Caco-2 (cell line): ENCODE measurements at regions not wholly inside any gene's neighbourhood (a gene's known extent, or its start where the extent isn't known, plus 50 kb on each side); places are given as distances from the start of the nearest gene placed in this dataset.

Source experiments
- BruUV-seq: library from RNA; stranded (reverse); fragments of 400-500 nt; replicated peaks from 2 replicates; lab custom pipeline; 2021; lab: Mats Ljungman, UMichigan
- CTCF ChIA-PET: fragments of 300-600 bp; sonication (Branson Sonifier 250); formaldehyde crosslinking; loops from one replicate; lab custom pipeline; 2022; ENCODE audit warnings: antibody characterized with exemption; lab: Charles Lee
- POLR2A ChIA-PET: fragments of 300-600 bp; sonication (Branson Sonifier 250); formaldehyde crosslinking; loops from one replicate; lab custom pipeline; 2022; ENCODE audit warnings: antibody characterized with exemption; lab: Charles Lee
- DNase-seq, 2 experiments: peaks; one replicate each; pipeline versions ENCODE4 v3.0.0 to v3.0.0-alpha.2; 2020 to 2022
- H3K27me3 ChIP-seq: replicated peaks from 2 replicates; pipeline ENCODE4 v1.6.0; 2011; ENCODE audit warnings: low read length; ENCODE audit not compliant: control insufficient read depth, insufficient read depth
- H3K36me3 ChIP-seq: 2 replicates; pipeline ENCODE4 v1.5.1; 2011; ENCODE audit warnings: low read length; ENCODE audit not compliant: control insufficient read depth, insufficient read depth
- H3K4me1 ChIP-seq: fragments of 250-450 bp; sonication (Bioruptor Pico); 2 replicates; pipeline ENCODE4 v1.5.1; 2020; ENCODE audit warnings: mild to moderate bottlenecking
- H3K4me3 ChIP-seq: 2 replicates; pipeline ENCODE4 v1.5.1; 2011; ENCODE audit warnings: low read depth, mild to moderate bottlenecking, control low read depth, low read length
- H3K9me3 ChIP-seq: fragments of 250-450 bp; sonication (Bioruptor Pico); 2 replicates; pipeline ENCODE4 v1.5.1; 2020; ENCODE audit warnings: mild to moderate bottlenecking, moderate library complexity
- H3K27ac Mint-ChIP-seq: one replicate; pipeline ENCODE4 v1.8.0; 2022; ENCODE audit warnings: mixed read lengths; ENCODE audit not compliant: unreplicated experiment
- H3K27me3 Mint-ChIP-seq: one replicate; pipeline ENCODE4 v1.8.0; 2022; ENCODE audit warnings: mixed read lengths; ENCODE audit not compliant: insufficient read depth, unreplicated experiment
- H3K36me3 Mint-ChIP-seq: one replicate; pipeline ENCODE4 v1.8.0; 2022; ENCODE audit warnings: mild to moderate bottlenecking, mixed read lengths; ENCODE audit not compliant: insufficient read depth, unreplicated experiment
- H3K4me1 Mint-ChIP-seq: one replicate; pipeline ENCODE4 v1.8.0; 2022; ENCODE audit warnings: low read depth, mixed read lengths; ENCODE audit not compliant: unreplicated experiment
- H3K4me3 Mint-ChIP-seq: one replicate; pipeline ENCODE4 v1.8.0; 2022; ENCODE audit warnings: mild to moderate bottlenecking, moderate library complexity, mixed read lengths; ENCODE audit not compliant: unreplicated experiment
- H3K9me3 Mint-ChIP-seq: one replicate; pipeline ENCODE4 v1.8.0; 2022; ENCODE audit warnings: mixed read lengths; ENCODE audit not compliant: unreplicated experiment
- CTCF ChIP-seq, 2 experiments: fragments of 200-600 bp in 1 of 2; IDR thresholded peaks; 1 replicate in 1 of 2; 2 replicates in 1 of 2; pipeline versions ENCODE4 v1.5.1 to v1.8.0; 2011 to 2022; ENCODE audit warnings: antibody characterized with exemption in 1 of 2, control low read depth in 1 of 2, inconsistent platforms in 1 of 2, low read depth in 1 of 2, low read length in 1 of 2, mild to moderate bottlenecking in 1 of 2, moderate library complexity in 1 of 2; ENCODE audit not compliant: insufficient read depth in 1 of 2, severe bottlenecking in 1 of 2, unreplicated experiment in 1 of 2
- intact Hi-C: fragments of 100-400 bp; cut with micrococcal nuclease; formaldehyde crosslinking; loops from one replicate; pipeline ENCODE4 v1.10.0; 2022; ENCODE audit not compliant: unreplicated experiment

- no TSS peak for BruUV-seq
- Histone ChIP-seq H3K4me1 (no peaks in the 10 kb centered on the region), H3K9me3 (no peaks in the 10 kb centered on the region), H3K36me3 (no peaks in the 10 kb centered on the region), H3K4me3 (no peak overlapping the region), H3K27me3 (no peaks in the 10 kb centered on the region)
- H3K4me1 Mint-ChIP-seq: no peaks in the 10 kb centered on the region
- H3K36me3 Mint-ChIP-seq: no peaks in the 10 kb centered on the region
- H3K27ac Mint-ChIP-seq: no peak overlapping the region
- ChIA-PET POLR2A (no interaction called here), CTCF (interaction anchor here (1.1 kb wide), 1 partner anchor 589 kb away, joined by 3 read pairs; no protein-coding TSS in a partner anchor)
- H3K9me3 Mint-ChIP-seq: no peaks in the 10 kb centered on the region
- H3K4me3 Mint-ChIP-seq: no peak overlapping the region
- no peak for TF ChIP-seq CTCF (IDR thresholded peaks at IDR 0.05; ENCODE audit: insufficient read depth in 1 of 2, low read depth in 1 of 2, low read length in 1 of 2, severe bottlenecking in 1 of 2, unreplicated experiment in 1 of 2)
- peaks cover 18% of the 10 kb centered on the region for H3K27me3 Mint-ChIP-seq
- DNase-seq: no peak
- intact Hi-C loops: no loop called here
These were observed 212.5 kb upstream of the SOX1 start for GRCh38 chr13:111854403-111854802.

- ChIA-PET CTCF (interaction anchor here (1.1 kb wide), 1 partner anchor 589 kb away, joined by 3 read pairs; no protein-coding TSS in a partner anchor), POLR2A (no interaction called here)
- no peak overlapping the region for H3K27ac Mint-ChIP-seq
- Histone ChIP-seq H3K36me3 (no peaks in the 10 kb centered on the region), H3K4me3 (no peak overlapping the region), H3K27me3 (no peaks in the 10 kb centered on the region), H3K4me1 (no peaks in the 10 kb centered on the region), H3K9me3 (no peaks in the 10 kb centered on the region)
- intact Hi-C loops: no loop called here
- TF ChIP-seq CTCF (IDR thresholded peaks at IDR 0.05; ENCODE audit: insufficient read depth in 1 of 2, low read depth in 1 of 2, low read length in 1 of 2, severe bottlenecking in 1 of 2, unreplicated experiment in 1 of 2): no peak
- DNase-seq: no peak
- no peak overlapping the region for H3K4me3 Mint-ChIP-seq
- H3K9me3 Mint-ChIP-seq: no peaks in the 10 kb centered on the region
- H3K4me1 Mint-ChIP-seq: no peaks in the 10 kb centered on the region
- no peaks in the 10 kb centered on the region for H3K36me3 Mint-ChIP-seq
- H3K27me3 Mint-ChIP-seq: peaks cover 18% of the 10 kb centered on the region
- no TSS peak for BruUV-seq
These were observed 211.8 kb upstream of the SOX1 start for GRCh38 chr13:111855191-111855590.

GRCh38 chr13:111855786-111856185, 211.2 kb upstream of the SOX1 start:
- intact Hi-C loops: no loop called here
- CTCF ChIA-PET: no interaction called here
- no peaks in the 10 kb centered on the region for H3K9me3 Mint-ChIP-seq
- H3K4me1 Mint-ChIP-seq: no peaks in the 10 kb centered on the region
- H3K4me3 ChIP-seq: no peak overlapping the region
- DNase-seq: no peak
- POLR2A ChIA-PET: no interaction called here
- H3K4me3 Mint-ChIP-seq: no peak overlapping the region
- H3K27ac Mint-ChIP-seq: no peak overlapping the region
- H3K36me3 Mint-ChIP-seq: no peaks in the 10 kb centered on the region
- H3K27me3 Mint-ChIP-seq: peaks cover 18% of the 10 kb centered on the region
- no TSS peak for BruUV-seq
- no peaks in the 10 kb centered on the region for H3K27me3 ChIP-seq
- TF ChIP-seq CTCF (IDR thresholded peaks at IDR 0.05; ENCODE audit: insufficient read depth in 1 of 2, low read depth in 1 of 2, low read length in 1 of 2, severe bottlenecking in 1 of 2, unreplicated experiment in 1 of 2): no peak
- H3K9me3 ChIP-seq: no peaks in the 10 kb centered on the region
- no peaks in the 10 kb centered on the region for H3K4me1 ChIP-seq
- no peaks in the 10 kb centered on the region for H3K36me3 ChIP-seq
